HEK293T (cell line): ENCODE measurements at regions not wholly inside any gene's neighbourhood (a gene's known extent, or its start where the extent isn't known, plus 50 kb on each side); places are given as distances from the start of the nearest gene placed in this dataset.

Source experiments
- ELF4 ChIP-seq: fragments of 450-650 bp; IDR thresholded peaks from 2 replicates; pipeline ENCODE4 v1.6.1; 2017; ENCODE audit warnings: antibody characterized with exemption
- L3MBTL2 ChIP-seq: fragments of 450-650 bp; conservative IDR thresholded peaks from 2 replicates; pipeline ENCODE4 v1.6.1; 2016; ENCODE audit warnings: mild to moderate bottlenecking
- NFRKB ChIP-seq: fragments of 450-650 bp; IDR thresholded peaks from 2 replicates; pipeline ENCODE4 v1.6.1; 2016; ENCODE audit warnings: mild to moderate bottlenecking, moderate library complexity
- TARDBP ChIP-seq: fragments of 450-650 bp; IDR thresholded peaks from 2 replicates; pipeline ENCODE4 v1.6.1; 2016

DNA sequence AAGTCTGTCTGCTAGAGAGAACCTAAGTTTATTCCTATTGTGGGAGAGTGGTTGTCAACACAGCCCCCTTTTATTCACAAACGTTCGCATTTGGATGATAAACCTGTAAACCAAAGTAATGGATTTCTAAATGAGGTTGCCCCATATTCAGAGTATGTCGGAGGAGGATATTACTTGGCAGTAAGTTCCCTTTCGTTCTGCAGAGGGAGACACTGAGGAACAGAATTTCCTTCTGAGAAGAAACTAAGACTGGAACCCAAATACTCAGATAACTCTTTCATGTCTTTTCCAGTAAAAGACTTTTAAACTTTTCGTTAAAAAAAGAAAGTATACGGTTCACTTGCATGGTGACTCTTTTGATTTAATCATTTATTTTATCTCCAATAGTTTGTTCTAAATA is 754.6 kb upstream of the MMS22L start:
- TF ChIP-seq ELF4 (no peak), TARDBP (no peak), L3MBTL2 (no peak), NFRKB (no peak)
